Fibroblast of skin of abdomen (primary cell): ENCODE measurements at regions not wholly inside any gene's neighbourhood (a gene's known extent, or its start where the extent isn't known, plus 50 kb on each side); places are given as distances from the start of the nearest gene placed in this dataset.

Experiments used
- DNase-seq: peaks from one replicate; pipeline ENCODE4 v3.0.0-alpha.2; 2013

DNA sequence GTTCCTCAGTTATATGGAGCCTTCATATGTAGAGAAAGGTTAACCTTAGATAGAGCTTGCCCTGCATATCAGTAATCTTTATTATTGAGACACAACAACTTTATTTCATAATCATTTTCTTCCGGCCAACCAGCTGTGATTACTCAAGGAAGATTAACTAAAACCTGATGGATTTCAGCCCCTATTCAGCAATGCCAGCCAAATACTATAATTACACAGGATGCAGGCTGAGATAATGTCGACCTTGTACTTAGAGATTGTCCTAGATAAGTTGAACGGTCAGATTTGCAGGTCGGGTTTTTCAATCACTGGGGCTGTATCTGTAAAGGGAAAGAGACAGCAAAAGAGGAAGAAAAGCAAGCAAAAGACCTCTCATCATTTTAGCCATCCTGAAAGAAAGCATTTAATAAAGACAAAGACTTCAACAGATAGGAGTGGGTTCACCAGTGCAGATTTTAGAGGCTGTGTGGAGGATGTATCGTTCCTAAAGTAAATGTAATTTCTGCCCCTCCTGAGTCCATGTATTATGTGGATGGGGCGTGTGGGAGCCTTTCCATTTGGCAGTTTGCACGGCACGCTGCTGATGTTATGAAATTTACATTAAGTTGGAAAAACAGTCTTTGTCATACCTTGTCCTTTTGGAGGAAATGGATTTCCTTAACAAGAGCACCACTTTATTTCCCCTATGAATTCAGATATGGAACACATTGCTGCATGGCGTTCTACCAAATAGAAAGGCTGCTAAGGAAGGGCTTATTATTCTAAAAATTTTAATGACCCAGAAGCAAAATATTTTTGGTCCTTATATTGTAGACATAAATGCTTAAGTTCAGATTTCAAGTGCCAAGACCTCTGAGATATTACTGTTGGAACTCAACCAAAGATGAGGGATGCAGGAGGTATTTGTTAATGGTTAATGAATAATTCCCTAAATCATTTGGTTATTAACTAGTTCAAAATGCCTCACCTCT is 496.7 kb downstream of the SPRY1 start:
- peak; percentile 76 for DNase-seq

- no peak for DNase-seq
These were observed 500.0 kb downstream of the SPRY1 start for GRCh38 chr4:123896446-123897071.

GRCh38 chr4:123898946-123899666 is 502.5 kb downstream of the SPRY1 start:
- no peak for DNase-seq

DNA sequence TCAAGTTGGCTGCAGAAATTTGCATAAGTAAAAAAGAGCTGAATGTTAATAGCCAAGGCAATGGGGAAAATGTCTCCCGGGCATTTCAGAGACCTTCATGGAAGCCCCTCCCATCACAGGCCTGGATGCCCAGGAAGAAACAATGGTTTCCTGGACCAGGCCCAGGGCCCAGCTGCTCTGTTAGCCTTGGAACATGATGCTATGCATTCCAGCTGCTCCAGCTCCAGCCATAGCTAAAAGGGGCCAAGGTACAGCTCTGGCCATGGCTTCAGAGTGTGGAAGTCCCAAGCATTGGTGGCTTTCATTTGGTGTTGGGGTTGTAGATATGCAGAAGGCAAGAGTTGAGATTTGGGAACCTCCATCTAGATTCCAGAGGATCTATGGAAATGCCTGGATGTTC is 508.3 kb downstream of the SPRY1 start:
- no peak for DNase-seq

DNA sequence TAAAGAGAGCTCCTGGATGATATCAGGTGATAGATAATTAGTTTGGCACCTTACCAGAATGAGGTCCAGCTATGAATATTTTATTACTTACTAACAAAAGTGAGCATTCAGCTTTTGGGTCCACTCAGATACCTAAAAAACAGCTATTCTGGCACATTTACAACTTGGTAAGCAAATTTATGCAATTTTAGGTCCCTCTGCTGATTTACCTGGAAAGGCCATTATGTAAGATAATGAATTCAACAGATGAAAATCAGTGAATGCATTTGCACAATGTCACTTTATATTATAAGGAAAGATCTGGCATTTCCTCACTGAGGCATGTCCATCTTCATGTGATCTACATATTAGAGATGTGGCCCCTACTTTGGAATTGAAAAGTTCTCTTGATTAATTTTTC is 517.0 kb downstream of the SPRY1 start:
- DNase-seq: no peak

DNA sequence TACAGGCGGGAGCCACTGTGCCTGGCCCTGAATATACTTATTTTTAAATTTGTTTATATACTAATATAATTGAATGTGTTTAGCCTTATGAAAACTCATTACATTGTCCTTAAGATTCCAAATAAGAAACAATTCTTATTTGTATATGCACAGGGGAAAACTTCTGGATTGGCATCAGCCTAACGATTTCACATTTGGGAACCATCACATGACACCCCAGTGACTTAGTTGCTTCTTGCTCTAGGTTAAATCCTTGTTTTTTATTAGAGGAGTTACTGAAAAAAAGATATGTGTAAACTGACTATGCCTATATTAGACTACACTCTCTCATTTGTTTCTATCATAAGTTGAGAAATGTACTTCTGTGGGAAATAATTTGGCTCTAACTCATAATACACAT is 520.2 kb downstream of the SPRY1 start:
- DNase-seq: no peak

GRCh38 chr4:123919576-123920098 is 523.0 kb downstream of the SPRY1 start:
- peak; percentile 14 for DNase-seq

- DNase-seq: no peak
These were observed 524.7 kb downstream of the SPRY1 start for GRCh38 chr4:123921339-123921738.

DNA sequence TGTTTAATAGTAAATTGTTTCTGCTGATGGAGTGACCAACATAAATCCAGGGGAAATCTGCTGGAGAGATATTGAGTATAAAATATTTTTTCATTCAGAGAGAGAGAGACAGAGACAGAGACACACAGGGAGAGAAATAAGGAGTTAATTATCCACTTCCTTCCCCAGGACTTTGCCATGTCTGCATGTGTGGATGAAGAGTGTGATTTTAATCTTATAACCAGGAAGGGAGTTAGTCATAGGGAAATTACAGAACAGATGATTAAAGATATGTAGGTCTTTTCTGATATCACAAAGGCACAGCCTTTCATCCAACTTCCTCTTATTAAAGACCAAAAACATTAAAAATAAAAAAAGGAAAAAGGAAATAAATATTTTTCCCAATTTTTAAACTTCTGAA is 526.3 kb downstream of the SPRY1 start:
- peak; percentile 38 for DNase-seq

- peak; percentile 20 for DNase-seq
These were observed 527.9 kb downstream of the SPRY1 start for GRCh38 chr4:123924536-123924935.

GRCh38 chr4:123929565-123929964 is 533.0 kb downstream of the SPRY1 start:
- DNase-seq: no peak

DNA sequence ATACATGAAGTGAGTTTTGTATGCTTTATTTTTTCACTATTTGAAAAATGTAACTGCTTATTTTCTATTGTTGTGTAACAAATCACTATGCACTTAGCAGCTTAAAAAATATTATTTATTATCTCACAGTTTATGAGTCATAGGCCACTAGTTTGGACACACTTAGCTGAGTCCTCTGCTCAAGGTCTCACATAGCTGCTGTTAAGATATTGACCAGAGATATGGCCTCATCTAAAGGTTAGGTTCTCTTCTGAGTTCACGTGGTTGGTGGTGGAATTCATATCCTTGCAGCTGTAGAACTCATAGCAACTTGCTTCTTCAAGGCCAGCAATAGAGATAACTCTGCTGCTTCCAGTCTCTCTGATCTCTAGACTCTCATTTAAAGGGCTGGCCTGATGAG is 534.4 kb downstream of the SPRY1 start:
- no peak for DNase-seq

- no peak for DNase-seq
These were observed 537.5 kb downstream of the SPRY1 start for GRCh38 chr4:123934096-123934495.

DNA sequence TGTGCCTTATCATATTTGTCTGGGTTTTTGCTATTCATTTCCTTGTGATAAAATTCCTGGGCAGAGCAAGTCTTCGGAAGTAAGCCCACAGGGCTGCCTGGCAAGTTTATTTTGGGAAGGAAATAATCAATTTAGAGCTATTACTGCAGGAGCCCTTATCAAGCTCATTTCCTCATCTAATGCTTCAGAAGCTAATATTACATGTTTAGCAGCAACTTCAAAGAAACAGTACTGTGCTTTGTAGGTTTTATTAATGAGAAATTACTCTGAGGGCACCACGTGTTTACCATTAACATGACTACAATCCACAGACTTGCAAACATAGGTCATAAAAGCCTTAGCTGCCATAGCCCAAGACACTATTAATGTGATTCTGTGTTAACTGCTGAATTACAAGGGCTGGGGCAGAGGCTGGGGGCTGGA is 540.0 kb downstream of the SPRY1 start:
- no peak for DNase-seq

- DNase-seq: no peak
These were observed 541.0 kb downstream of the SPRY1 start for GRCh38 chr4:123937581-123937980.

GRCh38 chr4:123939621-123940020 is 543.0 kb downstream of the SPRY1 start:
- DNase-seq: peak; percentile 86

DNA sequence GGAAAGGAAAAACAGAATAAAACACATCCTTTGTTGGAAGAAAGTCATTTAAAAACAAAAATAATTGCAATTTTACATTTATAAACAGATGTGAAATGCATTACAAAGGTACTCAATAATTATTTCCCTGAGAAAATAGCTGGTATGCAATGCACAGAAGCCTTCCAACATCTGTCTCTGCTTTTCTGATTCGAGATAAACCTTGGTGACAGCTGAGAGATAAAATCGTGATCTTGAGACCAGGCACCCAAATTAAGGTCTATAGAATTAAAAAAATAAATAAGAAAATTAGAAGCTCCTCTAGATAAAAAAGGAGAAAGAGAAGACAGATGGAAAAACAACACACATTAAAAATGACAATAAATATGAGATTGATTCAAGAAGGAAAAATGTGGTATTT is 544.0 kb downstream of the SPRY1 start:
- DNase-seq: no peak

DNA sequence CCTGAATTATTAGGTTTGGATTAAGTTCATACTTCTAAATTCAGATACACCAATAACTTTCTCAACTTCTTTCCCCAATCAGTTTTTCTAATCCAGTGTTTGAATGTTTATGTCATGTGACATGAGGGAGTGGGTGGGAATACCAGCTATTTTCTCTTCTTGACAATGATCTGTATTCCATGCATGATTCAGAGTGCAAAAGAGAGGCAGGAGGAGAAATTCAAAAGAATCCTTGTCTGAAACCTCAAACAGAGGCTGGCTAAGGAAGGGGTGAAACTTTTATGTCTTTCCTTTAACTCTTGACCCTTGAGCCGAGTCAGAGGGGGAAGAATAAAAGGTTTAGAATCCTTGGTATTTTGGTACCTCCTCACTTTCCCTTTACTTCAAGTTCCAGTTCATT is 544.7 kb downstream of the SPRY1 start:
- DNase-seq: peak; percentile 37

- DNase-seq: no peak
These were observed 547.4 kb downstream of the SPRY1 start for GRCh38 chr4:123943976-123944375.

- no peak for DNase-seq
These were observed 548.7 kb downstream of the SPRY1 start for GRCh38 chr4:123945301-123945700.

- no peak for DNase-seq
These were observed 553.9 kb downstream of the SPRY1 start for GRCh38 chr4:123950530-123950929.

DNA sequence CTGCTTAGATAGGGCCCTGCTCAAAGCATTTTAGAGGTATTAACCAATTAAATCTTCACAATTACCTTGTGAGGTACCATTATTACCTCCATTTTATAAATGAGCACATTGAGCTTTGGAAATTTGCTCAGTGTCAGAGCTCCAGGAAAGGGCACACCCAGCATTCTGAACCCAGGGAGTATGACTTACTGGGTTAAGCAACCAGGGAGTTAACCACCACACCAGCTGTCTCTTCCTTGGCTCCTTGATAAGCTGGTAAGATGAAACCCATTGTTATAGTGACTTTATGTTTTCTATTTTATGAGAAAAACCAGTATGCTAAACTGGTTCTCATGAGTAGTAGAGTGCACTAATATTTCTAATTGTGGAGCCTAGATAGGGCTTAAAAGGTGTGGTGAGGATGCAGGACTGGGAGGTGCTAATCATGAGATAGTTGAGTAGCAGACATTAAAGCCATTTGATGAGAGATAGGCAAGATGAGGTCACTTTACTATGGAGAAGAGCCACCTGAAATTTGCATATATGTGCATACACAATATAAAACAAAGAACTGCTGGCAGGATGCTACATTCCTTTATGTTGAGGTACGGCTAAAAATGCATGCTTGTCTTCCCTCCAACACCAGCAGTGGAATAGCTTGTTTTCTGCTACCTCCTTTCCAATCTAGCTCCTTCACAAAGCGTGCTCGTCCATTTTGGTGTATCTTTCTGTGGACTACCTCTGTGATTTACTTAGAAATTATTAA is 556.1 kb downstream of the SPRY1 start:
- DNase-seq: peak; percentile 60
